ENCODE measurements at regions not wholly inside any gene's neighbourhood (a gene's known extent, or its start where the extent isn't known, plus 50 kb on each side); places are given as distances from the start of the nearest gene placed in this dataset.

DNA sequence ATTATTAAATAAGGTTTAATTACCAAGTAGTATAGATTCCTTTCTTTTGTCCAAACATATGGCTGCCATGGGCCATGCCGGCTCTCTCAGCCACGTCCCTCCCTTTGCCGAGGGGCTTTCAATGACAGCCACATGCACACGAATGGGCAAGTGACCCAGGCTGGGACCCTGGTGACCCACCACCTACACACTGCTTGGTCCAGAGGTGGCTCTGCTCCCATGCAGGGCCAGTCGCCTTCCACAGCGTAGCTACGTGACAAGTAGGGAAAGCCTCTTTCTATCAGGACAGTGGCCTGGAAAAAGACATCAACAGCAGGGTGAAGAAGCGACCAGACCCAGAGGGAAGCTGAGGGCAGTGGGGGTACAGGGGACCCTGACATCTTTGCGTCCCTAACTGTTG is 152.8 kb upstream of the CST7 start:
- no peaks in the 10 kb centered on the region for H3K9me3 ChIP-seq (replicated peaks; ENCODE audit: control insufficient read depth, insufficient read depth, low read depth, low read length)
- no peaks in the 10 kb centered on the region for H4K20me1 ChIP-seq (replicated peaks; ENCODE audit: control insufficient read depth, insufficient read depth, low read length)
- H3K36me3 ChIP-seq (ENCODE audit: control insufficient read depth, insufficient read depth, low read length): no peaks in the 10 kb centered on the region
- intact Hi-C loops (cut with micrococcal nuclease): no loop called here
- FAIRE-seq (no peak), DNase-seq (ENCODE audit: extremely low read depth in 1 of 4, low spot score in 3 of 4) (no peak), ATAC-seq (no peak)
- H3K9me1 ChIP-seq (ENCODE audit: control insufficient read depth, insufficient read depth, low read length): no peaks in the 10 kb centered on the region
- no peaks in the 10 kb centered on the region for H3K79me2 ChIP-seq (ENCODE audit: control insufficient read depth, insufficient read depth, low read length)
- no peak overlapping the region for H3K9ac ChIP-seq (ENCODE audit: insufficient read depth in 1 of 2, low read depth in 2 of 2, low read length in 2 of 2)
- TF ChIP-seq, protein P1, sequence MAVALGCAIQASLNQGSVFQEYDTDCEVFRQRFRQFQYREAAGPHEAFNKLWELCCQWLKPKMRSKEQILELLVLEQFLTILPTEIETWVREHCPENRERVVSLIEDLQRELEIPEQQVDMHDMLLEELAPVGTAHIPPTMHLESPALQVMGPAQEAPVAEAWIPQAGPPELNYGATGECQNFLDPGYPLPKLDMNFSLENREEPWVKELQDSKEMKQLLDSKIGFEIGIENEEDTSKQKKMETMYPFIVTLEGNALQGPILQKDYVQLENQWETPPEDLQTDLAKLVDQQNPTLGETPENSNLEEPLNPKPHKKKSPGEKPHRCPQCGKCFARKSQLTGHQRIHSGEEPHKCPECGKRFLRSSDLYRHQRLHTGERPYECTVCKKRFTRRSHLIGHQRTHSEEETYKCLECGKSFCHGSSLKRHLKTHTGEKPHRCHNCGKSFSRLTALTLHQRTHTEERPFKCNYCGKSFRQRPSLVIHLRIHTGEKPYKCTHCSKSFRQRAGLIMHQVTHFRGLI (CRISPR knock-in tag; IDR thresholded peaks at IDR 0.05): no peak
- TF ChIP-seq NONO (IDR thresholded peaks at IDR 0.05; ENCODE audit: low read depth in 2 of 2, low read length in 1 of 2): no peak
- no peak for TF ChIP-seq ZNF507 (tag; conservative IDR thresholded peaks at IDR 0.05)
- no peak for TF ChIP-seq STAT5A (IDR thresholded peaks at IDR 0.05; ENCODE audit: borderline replicate concordance, low read length)
- BruUV-seq (replicated peaks): no TSS peak
- H3K4me3 ChIP-seq: no peak overlapping the region
- in situ Hi-C loops (cut with MboI): no loop called here
- no peak overlapping the region for H2AFZ ChIP-seq (ENCODE audit: low read depth, low read length)
- no peak overlapping the region for H3K27ac ChIP-seq (ENCODE audit: extremely low read depth, low read depth, low read length)
- H3K4me1 ChIP-seq (replicated peaks in 1 of 2; ENCODE audit: control insufficient read depth in 2 of 2, insufficient read depth in 2 of 2, low read length in 2 of 2): no peaks in the 10 kb centered on the region
- POLR2A ChIA-PET: no interaction called here
- CTCF ChIA-PET (ENCODE audit: low intra/inter-chr PET ratio): no interaction called here
- WGBS (ENCODE audit: insufficient coverage, low coverage, missing lambda C conversion rate): 0% methylated on average over 7 of the region's 9 CpGs
- H3K27me3 ChIP-seq (ENCODE audit: control insufficient read depth in 2 of 2, insufficient read depth in 2 of 2, low read length in 2 of 2): peaks cover 0 to 16% of the 10 kb centered on the region in 2 experiments; a peak in 1 of 5 replicates
- no peak overlapping the region for H3K4me2 ChIP-seq (ENCODE audit: insufficient read depth, low read length)

DNA sequence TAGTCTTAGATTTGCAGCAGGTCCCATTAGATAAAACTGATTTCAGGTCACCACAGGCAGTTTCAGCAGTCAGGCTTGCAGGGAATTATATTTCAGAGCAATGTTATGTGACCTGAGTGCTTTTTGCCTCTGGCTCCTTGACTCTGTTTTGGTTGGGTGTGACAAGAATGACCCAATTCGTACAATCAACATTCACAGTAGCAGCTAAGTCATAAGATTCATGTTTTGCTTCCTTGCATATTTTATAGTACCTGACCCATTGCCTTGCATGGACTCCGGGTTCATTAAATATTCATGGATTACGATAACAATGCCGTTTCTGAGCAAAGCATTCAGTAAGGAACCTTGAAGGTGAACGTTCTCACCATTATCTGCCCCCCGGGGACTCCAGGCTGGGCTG is 152.0 kb upstream of the CST7 start:
- WGBS (ENCODE audit: insufficient coverage, low coverage, missing lambda C conversion rate): 4% methylated on average over 6 of the region's 6 CpGs
- intact Hi-C loops (cut with micrococcal nuclease): no loop called here
- no peak overlapping the region for H2AFZ ChIP-seq (ENCODE audit: low read depth, low read length)
- in situ Hi-C loops (cut with MboI): no loop called here
- H3K4me2 ChIP-seq (ENCODE audit: insufficient read depth, low read length): no peak overlapping the region
- DNase-seq (ENCODE audit: extremely low read depth in 1 of 4, low spot score in 3 of 4): no peak
- H3K4me1 ChIP-seq (replicated peaks in 1 of 2; ENCODE audit: control insufficient read depth in 2 of 2, insufficient read depth in 2 of 2, low read length in 2 of 2): no peaks in the 10 kb centered on the region
- peaks cover 0 to 16% of the 10 kb centered on the region in 2 experiments; a peak in 1 of 5 replicates for H3K27me3 ChIP-seq (ENCODE audit: control insufficient read depth in 2 of 2, insufficient read depth in 2 of 2, low read length in 2 of 2)
- CTCF ChIA-PET (ENCODE audit: low intra/inter-chr PET ratio): no interaction called here
- no peak overlapping the region for H3K27ac ChIP-seq (ENCODE audit: extremely low read depth, low read depth, low read length)
- ATAC-seq: no peak
- H3K9me1 ChIP-seq (ENCODE audit: control insufficient read depth, insufficient read depth, low read length): no peaks in the 10 kb centered on the region
- no peaks in the 10 kb centered on the region for H4K20me1 ChIP-seq (replicated peaks; ENCODE audit: control insufficient read depth, insufficient read depth, low read length)
- no peaks in the 10 kb centered on the region for H3K79me2 ChIP-seq (ENCODE audit: control insufficient read depth, insufficient read depth, low read length)
- FAIRE-seq: no peak
- no peak overlapping the region for H3K9ac ChIP-seq (ENCODE audit: insufficient read depth in 1 of 2, low read depth in 2 of 2, low read length in 2 of 2)
- no peak overlapping the region for H3K4me3 ChIP-seq
- POLR2A ChIA-PET: no interaction called here
- no peaks in the 10 kb centered on the region for H3K36me3 ChIP-seq (ENCODE audit: control insufficient read depth, insufficient read depth, low read length)
- BruUV-seq (replicated peaks): no TSS peak
- H3K9me3 ChIP-seq (replicated peaks; ENCODE audit: control insufficient read depth, insufficient read depth, low read depth, low read length): no peaks in the 10 kb centered on the region
- TF ChIP-seq, protein P2, sequence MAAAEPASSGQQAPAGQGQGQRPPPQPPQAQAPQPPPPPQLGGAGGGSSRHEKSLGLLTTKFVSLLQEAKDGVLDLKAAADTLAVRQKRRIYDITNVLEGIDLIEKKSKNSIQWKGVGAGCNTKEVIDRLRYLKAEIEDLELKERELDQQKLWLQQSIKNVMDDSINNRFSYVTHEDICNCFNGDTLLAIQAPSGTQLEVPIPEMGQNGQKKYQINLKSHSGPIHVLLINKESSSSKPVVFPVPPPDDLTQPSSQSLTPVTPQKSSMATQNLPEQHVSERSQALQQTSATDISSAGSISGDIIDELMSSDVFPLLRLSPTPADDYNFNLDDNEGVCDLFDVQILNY (CRISPR knock-in tag; IDR thresholded peaks at IDR 0.05): no peak
- TF ChIP-seq CBX3 (IDR thresholded peaks at IDR 0.05; ENCODE audit: borderline replicate concordance in 1 of 2, low read length in 2 of 2) (no peak), TCFL5 (CRISPR knock-in tag; conservative IDR thresholded peaks at IDR 0.05) (no peak), ZNF133 (CRISPR knock-in tag; IDR thresholded peaks at IDR 0.05) (no peak), ZNF3 (CRISPR knock-in tag; IDR thresholded peaks at IDR 0.05) (no peak), FOXJ3 (CRISPR knock-in tag; IDR thresholded peaks at IDR 0.05) (no peak)
- TF ChIP-seq, protein P3, sequence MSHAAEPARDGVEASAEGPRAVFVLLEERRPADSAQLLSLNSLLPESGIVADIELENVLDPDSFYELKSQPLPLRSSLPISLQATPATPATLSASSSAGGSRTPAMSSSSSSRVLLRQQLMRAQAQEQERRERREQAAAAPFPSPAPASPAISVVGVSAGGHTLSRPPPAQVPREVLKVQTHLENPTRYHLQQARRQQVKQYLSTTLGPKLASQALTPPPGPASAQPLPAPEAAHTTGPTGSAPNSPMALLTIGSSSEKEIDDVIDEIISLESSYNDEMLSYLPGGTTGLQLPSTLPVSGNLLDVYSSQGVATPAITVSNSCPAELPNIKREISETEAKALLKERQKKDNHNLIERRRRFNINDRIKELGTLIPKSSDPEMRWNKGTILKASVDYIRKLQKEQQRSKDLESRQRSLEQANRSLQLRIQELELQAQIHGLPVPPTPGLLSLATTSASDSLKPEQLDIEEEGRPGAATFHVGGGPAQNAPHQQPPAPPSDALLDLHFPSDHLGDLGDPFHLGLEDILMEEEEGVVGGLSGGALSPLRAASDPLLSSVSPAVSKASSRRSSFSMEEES (CRISPR knock-in tag; IDR thresholded peaks at IDR 0.05): no peak
- TF ChIP-seq, protein P4, sequence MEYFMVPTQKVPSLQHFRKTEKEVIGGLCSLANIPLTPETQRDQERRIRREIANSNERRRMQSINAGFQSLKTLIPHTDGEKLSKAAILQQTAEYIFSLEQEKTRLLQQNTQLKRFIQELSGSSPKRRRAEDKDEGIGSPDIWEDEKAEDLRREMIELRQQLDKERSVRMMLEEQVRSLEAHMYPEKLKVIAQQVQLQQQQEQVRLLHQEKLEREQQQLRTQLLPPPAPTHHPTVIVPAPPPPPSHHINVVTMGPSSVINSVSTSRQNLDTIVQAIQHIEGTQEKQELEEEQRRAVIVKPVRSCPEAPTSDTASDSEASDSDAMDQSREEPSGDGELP (CRISPR knock-in tag; IDR thresholded peaks at IDR 0.05; ENCODE audit: borderline replicate concordance): no peak
